ENCODE measurements at regions not wholly inside any gene's neighbourhood (a gene's known extent, or its start where the extent isn't known, plus 50 kb on each side); places are given as distances from the start of the nearest gene placed in this dataset.

GRCh38 chr12:128163086-128163485 is 103.9 kb upstream of the TMEM132C start:
- no peaks in the 10 kb centered on the region for H4K20me1 ChIP-seq (replicated peaks in 1 of 2; ENCODE audit: control insufficient read depth in 1 of 2, insufficient read depth in 2 of 2, low read length in 2 of 2)
- no peak overlapping the region for H3K9ac ChIP-seq (replicated peaks in 1 of 4; ENCODE audit: extremely low read depth in 1 of 4, low read depth in 3 of 4, low read length in 3 of 4)
- no peak overlapping the region for H3K4me3 ChIP-seq (ENCODE audit: extremely low read depth in 1 of 4, insufficient read depth in 2 of 4, low read depth in 3 of 4, low read length in 4 of 4)
- H3K79me2 ChIP-seq (ENCODE audit: control insufficient read depth in 1 of 2, insufficient read depth in 2 of 2, low read length in 2 of 2) = no peaks in the 10 kb centered on the region
- no peak overlapping the region for H2BK15ac ChIP-seq (ENCODE audit: low read length)
- FAIRE-seq = no peak
- no peak overlapping the region for H2BK5ac ChIP-seq (ENCODE audit: low read depth, low read length)
- peaks cover 12% of the 10 kb centered on the region; the same call in 1 of the 2 replicates for H3K23me2 ChIP-seq (ENCODE audit: low read depth, low read length)
- no peak overlapping the region for H4K5ac ChIP-seq (ENCODE audit: insufficient read length, low read depth, low read length)
- no peak overlapping the region for H4K8ac ChIP-seq (ENCODE audit: extremely low read depth, insufficient read depth, low read length)
- no peak overlapping the region for H3K56ac ChIP-seq (replicated peaks; ENCODE audit: insufficient read length, low read depth, low read length)
- H3K18ac ChIP-seq (ENCODE audit: extremely low read depth, low read length) = no peak overlapping the region
- no peak overlapping the region for H3K27ac ChIP-seq (ENCODE audit: low read depth, low read length)
- H3K27me3 ChIP-seq (replicated peaks in 1 of 4; ENCODE audit: control insufficient read depth in 3 of 4, extremely low read depth in 1 of 4, insufficient read depth in 3 of 4, low read length in 3 of 4) = no peaks in the 10 kb centered on the region
- no peak overlapping the region for H3K23ac ChIP-seq (ENCODE audit: insufficient read length)
- POLR2A ChIA-PET (ENCODE audit: partially characterized antibody) = no interaction called here
- no peak overlapping the region for H2BK12ac ChIP-seq (ENCODE audit: low read depth, low read length)
- no peak overlapping the region for H3K4ac ChIP-seq (replicated peaks; ENCODE audit: insufficient read length, low read depth, low read length)
- CTCF ChIA-PET (ENCODE audit: partially characterized antibody) = no interaction called here
- H3K4me2 ChIP-seq (ENCODE audit: insufficient read depth in 1 of 2, low read depth in 2 of 2, low read length in 2 of 2) = no peak overlapping the region; a peak in 2 of 4 replicates
- H3K9me3 ChIP-seq (ENCODE audit: insufficient read depth in 2 of 2, low read depth in 1 of 2, low read length in 1 of 2) = no peaks in the 10 kb centered on the region
- H3K36me3 ChIP-seq (ENCODE audit: control insufficient read depth in 2 of 4, insufficient read depth in 4 of 4, low read length in 3 of 4) = no peaks in the 10 kb centered on the region; a peak in 2 of 8 replicates
- H2BK20ac ChIP-seq (ENCODE audit: low read length) = no peak overlapping the region
- no peak overlapping the region for H2BK120ac ChIP-seq (replicated peaks; ENCODE audit: low read depth, low read length)
- H2AFZ ChIP-seq (ENCODE audit: low read length) = peak overlapping the region; percentile 39; the same call in 1 of the 2 replicates
- no peak overlapping the region for H4K91ac ChIP-seq (replicated peaks; ENCODE audit: insufficient read length, low read length)
- no peak overlapping the region for H2AK5ac ChIP-seq (ENCODE audit: low read depth, low read length)
- no peak overlapping the region for H3K14ac ChIP-seq (ENCODE audit: insufficient read length)
- H3K79me1 ChIP-seq (ENCODE audit: low read depth, low read length) = no peaks in the 10 kb centered on the region
- no peak for DNase-seq (ENCODE audit: low read depth in 1 of 2, low spot score in 2 of 2)
- H3K4me1 ChIP-seq (replicated peaks in 1 of 4; ENCODE audit: control insufficient read depth in 3 of 4, insufficient read depth in 4 of 4, low read length in 3 of 4) = peaks cover 0 to 8% (median 6%) of the 10 kb centered on the region in 4 experiments; a peak in 4 of 7 replicates
- WGBS, 2 experiments (ENCODE audit: extremely low coverage in 1 of 2, insufficient coverage in 1 of 2, insufficient read length in 1 of 2, insufficient replicate concordance in 2 of 2, low coverage in 1 of 2, low lambda C conversion rate in 2 of 2, missing lambda C conversion rate in 1 of 2) = 88% methylated on average over 5 of the region's 5 CpGs; no CpG with 5 or more reads in 1 of the 2 experiments
- TF ChIP-seq EZH2 (IDR thresholded peaks at IDR 0.05; ENCODE audit: low read depth, low read length, severe bottlenecking) (no peak), EP300 (IDR thresholded peaks at IDR 0.05; ENCODE audit: borderline replicate concordance in 1 of 2, low read depth in 2 of 2, low read length in 2 of 2) (no peak)
